ENCODE measurements at regions not wholly inside any gene's neighbourhood (a gene's known extent, or its start where the extent isn't known, plus 50 kb on each side); places are given as distances from the start of the nearest gene placed in this dataset.

- no peak for TF ChIP-seq CTCF (IDR thresholded peaks at IDR 0.05)
- no peak for TF ChIP-seq POLR2A (IDR thresholded peaks at IDR 0.05)
Observed at GRCh38 chr12:47311010-47311409, 231.3 kb upstream of the AMIGO2 start.
